ENCODE measurements at regions not wholly inside any gene's neighbourhood (a gene's known extent, or its start where the extent isn't known, plus 50 kb on each side); places are given as distances from the start of the nearest gene placed in this dataset.

DNA sequence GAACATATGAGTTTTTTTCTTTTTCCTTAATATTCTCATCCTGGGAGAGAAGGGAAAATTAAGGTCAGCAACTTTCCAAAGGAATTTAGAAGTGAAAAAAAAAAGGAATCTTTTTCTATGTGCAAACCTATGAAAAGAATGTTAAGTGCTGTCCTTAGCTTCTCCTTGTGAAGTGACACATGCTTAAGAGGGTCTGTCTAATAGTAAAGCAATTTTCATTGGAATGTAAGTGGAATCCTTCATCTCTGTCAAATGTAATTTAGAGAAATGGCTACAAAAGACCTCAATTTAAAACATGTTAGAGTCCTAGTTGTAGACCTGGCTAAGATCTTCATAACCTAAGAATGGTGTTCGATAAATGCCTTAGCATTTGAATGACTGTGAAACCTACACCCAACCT lies 117.4 kb upstream of the EPB41L3 start:
- Histone ChIP-seq H3K4me3 (ENCODE audit: severe bottlenecking) (no peak overlapping the region), H3K27ac (ENCODE audit: poor library complexity, severe bottlenecking) (no peak overlapping the region), H3K9me3 (ENCODE audit: severe bottlenecking) (no peaks in the 10 kb centered on the region), H3K36me3 (ENCODE audit: low read depth) (no peaks in the 10 kb centered on the region), H3K4me1 (ENCODE audit: insufficient read depth, poor library complexity, severe bottlenecking) (no peaks in the 10 kb centered on the region), H3K27me3 (ENCODE audit: insufficient read depth, poor library complexity, severe bottlenecking) (no peaks in the 10 kb centered on the region)
- no peak for TF ChIP-seq CTCF (IDR thresholded peaks at IDR 0.05; ENCODE audit: poor library complexity, severe bottlenecking)
- ATAC-seq (ENCODE audit: low read depth) (no peak), DNase-seq (ENCODE audit: low spot score) (no peak)

GRCh38 chr18:5653802-5654201 lies 110.0 kb upstream of the EPB41L3 start:
- TF ChIP-seq CTCF (IDR thresholded peaks at IDR 0.05; ENCODE audit: poor library complexity, severe bottlenecking) = no peak
- Histone ChIP-seq H3K4me1 (ENCODE audit: insufficient read depth, poor library complexity, severe bottlenecking) (no peaks in the 10 kb centered on the region), H3K27ac (ENCODE audit: poor library complexity, severe bottlenecking) (no peak overlapping the region), H3K4me3 (ENCODE audit: severe bottlenecking) (no peak overlapping the region), H3K36me3 (ENCODE audit: low read depth) (no peaks in the 10 kb centered on the region), H3K27me3 (ENCODE audit: insufficient read depth, poor library complexity, severe bottlenecking) (no peaks in the 10 kb centered on the region), H3K9me3 (ENCODE audit: severe bottlenecking) (no peaks in the 10 kb centered on the region)
- DNase-seq (ENCODE audit: low spot score) (no peak), ATAC-seq (ENCODE audit: low read depth) (no peak)

GRCh38 chr18:5651736-5652135 lies 107.9 kb upstream of the EPB41L3 start:
- Histone ChIP-seq H3K4me3 (ENCODE audit: severe bottlenecking) (no peak overlapping the region), H3K36me3 (ENCODE audit: low read depth) (no peaks in the 10 kb centered on the region), H3K27me3 (ENCODE audit: insufficient read depth, poor library complexity, severe bottlenecking) (no peaks in the 10 kb centered on the region), H3K27ac (ENCODE audit: poor library complexity, severe bottlenecking) (no peak overlapping the region), H3K4me1 (ENCODE audit: insufficient read depth, poor library complexity, severe bottlenecking) (no peaks in the 10 kb centered on the region), H3K9me3 (ENCODE audit: severe bottlenecking) (no peaks in the 10 kb centered on the region)
- ATAC-seq (ENCODE audit: low read depth) (no peak), DNase-seq (ENCODE audit: low spot score) (no peak)
- no peak for TF ChIP-seq CTCF (IDR thresholded peaks at IDR 0.05; ENCODE audit: poor library complexity, severe bottlenecking)

GRCh38 chr18:5649439-5649838 lies 105.6 kb upstream of the EPB41L3 start:
- H3K4me3 ChIP-seq (ENCODE audit: severe bottlenecking) = no peak overlapping the region
- DNase-seq (ENCODE audit: low spot score) (no peak), ATAC-seq (ENCODE audit: low read depth) (no peak)
- no peaks in the 10 kb centered on the region for H3K9me3 ChIP-seq (ENCODE audit: severe bottlenecking)
- no peaks in the 10 kb centered on the region for H3K4me1 ChIP-seq (ENCODE audit: insufficient read depth, poor library complexity, severe bottlenecking)
- H3K27me3 ChIP-seq (ENCODE audit: insufficient read depth, poor library complexity, severe bottlenecking) = no peaks in the 10 kb centered on the region
- no peak for TF ChIP-seq CTCF (IDR thresholded peaks at IDR 0.05; ENCODE audit: poor library complexity, severe bottlenecking)
- no peak overlapping the region for H3K27ac ChIP-seq (ENCODE audit: poor library complexity, severe bottlenecking)
- no peaks in the 10 kb centered on the region for H3K36me3 ChIP-seq (ENCODE audit: low read depth)

- ATAC-seq (ENCODE audit: low read depth) (no peak), DNase-seq (ENCODE audit: low spot score) (no peak)
- Histone ChIP-seq H3K27ac (ENCODE audit: poor library complexity, severe bottlenecking) (no peak overlapping the region), H3K27me3 (ENCODE audit: insufficient read depth, poor library complexity, severe bottlenecking) (no peaks in the 10 kb centered on the region), H3K9me3 (ENCODE audit: severe bottlenecking) (no peaks in the 10 kb centered on the region), H3K4me3 (ENCODE audit: severe bottlenecking) (no peak overlapping the region), H3K36me3 (ENCODE audit: low read depth) (no peaks in the 10 kb centered on the region), H3K4me1 (ENCODE audit: insufficient read depth, poor library complexity, severe bottlenecking) (no peaks in the 10 kb centered on the region)
- TF ChIP-seq CTCF (IDR thresholded peaks at IDR 0.05; ENCODE audit: poor library complexity, severe bottlenecking) = no peak
Measured at GRCh38 chr18:5646739-5647138, 102.9 kb upstream of the EPB41L3 start.

Measured in RWPE2 (cell line).